OCI-LY1 (cell line): ENCODE measurements at regions not wholly inside any gene's neighbourhood (a gene's known extent, or its start where the extent isn't known, plus 50 kb on each side); places are given as distances from the start of the nearest gene placed in this dataset.
"Not testable (repeated sequence)": the region's sequence is repeated elsewhere in the genome, so short reads cannot be mapped to it uniquely, and the experiment has no call there.

ENCODE experiments used
- H2AFZ ChIP-seq: fragments of 200-600 bp; sonication (generic), shearing (Covaris generic); 2 replicates; pipeline ENCODE4 v1.6.0; 2014; ENCODE audit warnings: antibody characterized with exemption, mild to moderate bottlenecking, low read length
- H3F3A ChIP-seq: fragments of 200-600 bp; sonication (generic), shearing (Covaris generic); 2 replicates; pipeline ENCODE4 v1.6.0; 2014; ENCODE audit warnings: mild to moderate bottlenecking, antibody characterized with exemption, low read length, moderate library complexity; ENCODE audit not compliant: insufficient read depth
- H3K27ac ChIP-seq: fragments of 200-600 bp; sonication (generic); 2 replicates; pipeline ENCODE4 v1.5.1; 2014; ENCODE audit warnings: low read length, mixed run types, mild to moderate bottlenecking, low read depth; ENCODE audit not compliant: poor library complexity, severe bottlenecking
- H3K27me3 ChIP-seq: fragments of 200-600 bp; sonication (generic); 2 replicates; pipeline ENCODE4 v1.6.0; 2014; ENCODE audit warnings: antibody characterized with exemption, mild to moderate bottlenecking, low read length, moderate library complexity; ENCODE audit not compliant: insufficient read depth
- H3K36me3 ChIP-seq: fragments of 200-600 bp; sonication (generic); 2 replicates; pipeline ENCODE4 v1.6.1; 2014; ENCODE audit warnings: mild to moderate bottlenecking, antibody characterized with exemption, low read length, moderate library complexity, mixed read lengths; ENCODE audit not compliant: insufficient read depth
- H3K4me1 ChIP-seq: fragments of 200-600 bp; sonication (generic); 2 replicates; pipeline ENCODE4 v1.5.1; 2014; ENCODE audit warnings: mild to moderate bottlenecking, low read length, moderate library complexity; ENCODE audit not compliant: insufficient read depth, severe bottlenecking
- H3K4me2 ChIP-seq: fragments of 200-600 bp; sonication (generic), shearing (Covaris generic); 2 replicates; pipeline ENCODE4 v1.6.1; 2014; ENCODE audit warnings: low read length
- H3K4me3 ChIP-seq: fragments of 200-600 bp; sonication (generic); 2 replicates; pipeline ENCODE4 v1.5.1; 2014; ENCODE audit warnings: low read length, low read depth, mild to moderate bottlenecking, mixed read lengths; ENCODE audit not compliant: poor library complexity, severe bottlenecking
- H3K79me2 ChIP-seq: fragments of 200-600 bp; shearing (Covaris generic); 2 replicates; pipeline ENCODE4 v1.6.1; 2016; ENCODE audit warnings: mixed run types, low read length, mixed read lengths; ENCODE audit not compliant: insufficient read depth
- H3K9ac ChIP-seq: fragments of 200-600 bp; sonication (generic), shearing (Covaris generic); 2 replicates; pipeline ENCODE4 v1.6.1; 2014; ENCODE audit warnings: mild to moderate bottlenecking, low read length, mixed read lengths
- H3K9me2 ChIP-seq: fragments of 200-600 bp; sonication (generic), shearing (Covaris generic); 2 replicates; pipeline ENCODE4 v1.6.1; 2014; ENCODE audit warnings: low read depth, mild to moderate bottlenecking, low read length, mixed read lengths
- H3K9me3 ChIP-seq: fragments of 200-600 bp; shearing (Covaris generic); 2 replicates; pipeline ENCODE4 v1.6.1; 2014; ENCODE audit warnings: low read length, mixed read lengths
- H4K20me1 ChIP-seq: fragments of 200-600 bp; sonication (generic), shearing (Covaris generic); 2 replicates; pipeline ENCODE4 v1.6.0; 2016; ENCODE audit warnings: mild to moderate bottlenecking, low read length; ENCODE audit not compliant: insufficient read depth
- EZH2 ChIP-seq: fragments of 200-600 bp; sonication (generic), shearing (Covaris generic); IDR thresholded peaks from 2 replicates; pipeline ENCODE4 v1.8.0; 2017; ENCODE audit warnings: borderline replicate concordance, mixed run types, mild to moderate bottlenecking, antibody characterized with exemption, low read length, moderate library complexity, mixed read lengths
- TF ChIP-seq, protein P1 (sequence below): fragments of 200-600 bp; sonication (generic), shearing (Covaris generic); IDR thresholded peaks from 2 replicates; pipeline ENCODE4 v1.5.1; 2017; ENCODE audit warnings: mild to moderate bottlenecking, antibody characterized with exemption, low read length, moderate library complexity, mixed read lengths

- no peaks in the 10 kb centered on the region for H3K27me3 ChIP-seq
- no peaks in the 10 kb centered on the region for H3K36me3 ChIP-seq
- H3K27ac ChIP-seq = no peak overlapping the region
- TF ChIP-seq, protein P1, sequence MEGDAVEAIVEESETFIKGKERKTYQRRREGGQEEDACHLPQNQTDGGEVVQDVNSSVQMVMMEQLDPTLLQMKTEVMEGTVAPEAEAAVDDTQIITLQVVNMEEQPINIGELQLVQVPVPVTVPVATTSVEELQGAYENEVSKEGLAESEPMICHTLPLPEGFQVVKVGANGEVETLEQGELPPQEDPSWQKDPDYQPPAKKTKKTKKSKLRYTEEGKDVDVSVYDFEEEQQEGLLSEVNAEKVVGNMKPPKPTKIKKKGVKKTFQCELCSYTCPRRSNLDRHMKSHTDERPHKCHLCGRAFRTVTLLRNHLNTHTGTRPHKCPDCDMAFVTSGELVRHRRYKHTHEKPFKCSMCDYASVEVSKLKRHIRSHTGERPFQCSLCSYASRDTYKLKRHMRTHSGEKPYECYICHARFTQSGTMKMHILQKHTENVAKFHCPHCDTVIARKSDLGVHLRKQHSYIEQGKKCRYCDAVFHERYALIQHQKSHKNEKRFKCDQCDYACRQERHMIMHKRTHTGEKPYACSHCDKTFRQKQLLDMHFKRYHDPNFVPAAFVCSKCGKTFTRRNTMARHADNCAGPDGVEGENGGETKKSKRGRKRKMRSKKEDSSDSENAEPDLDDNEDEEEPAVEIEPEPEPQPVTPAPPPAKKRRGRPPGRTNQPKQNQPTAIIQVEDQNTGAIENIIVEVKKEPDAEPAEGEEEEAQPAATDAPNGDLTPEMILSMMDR = no peak
- no peak for TF ChIP-seq EZH2
- no peak overlapping the region for H3K9ac ChIP-seq
- H3K4me1 ChIP-seq = no peaks in the 10 kb centered on the region
- no peak overlapping the region for H3K4me3 ChIP-seq
- H4K20me1 ChIP-seq = no peaks in the 10 kb centered on the region
- no peaks in the 10 kb centered on the region for H3K9me3 ChIP-seq
- H3F3A ChIP-seq = no peaks in the 10 kb centered on the region
- H2AFZ ChIP-seq = no peak overlapping the region
- H3K9me2 ChIP-seq = no peaks in the 10 kb centered on the region
- no peak overlapping the region for H3K4me2 ChIP-seq
- no peaks in the 10 kb centered on the region for H3K79me2 ChIP-seq
These were observed 258.6 kb upstream of the CRIM1 start for GRCh38 chr2:36097022-36097421.

- H3K4me2 ChIP-seq, H3K79me2 ChIP-seq, H3K27ac ChIP-seq, H3K9me2 ChIP-seq, H3K9ac ChIP-seq, H3K9me3 ChIP-seq, H3K36me3 ChIP-seq, H3K27me3 ChIP-seq, H3F3A ChIP-seq, H4K20me1 ChIP-seq, H2AFZ ChIP-seq, H3K4me1 ChIP-seq, H3K4me3 ChIP-seq: not testable (repeated sequence)
These were observed 263.5 kb upstream of the CRIM1 start for GRCh38 chr2:36091844-36092741.

DNA sequence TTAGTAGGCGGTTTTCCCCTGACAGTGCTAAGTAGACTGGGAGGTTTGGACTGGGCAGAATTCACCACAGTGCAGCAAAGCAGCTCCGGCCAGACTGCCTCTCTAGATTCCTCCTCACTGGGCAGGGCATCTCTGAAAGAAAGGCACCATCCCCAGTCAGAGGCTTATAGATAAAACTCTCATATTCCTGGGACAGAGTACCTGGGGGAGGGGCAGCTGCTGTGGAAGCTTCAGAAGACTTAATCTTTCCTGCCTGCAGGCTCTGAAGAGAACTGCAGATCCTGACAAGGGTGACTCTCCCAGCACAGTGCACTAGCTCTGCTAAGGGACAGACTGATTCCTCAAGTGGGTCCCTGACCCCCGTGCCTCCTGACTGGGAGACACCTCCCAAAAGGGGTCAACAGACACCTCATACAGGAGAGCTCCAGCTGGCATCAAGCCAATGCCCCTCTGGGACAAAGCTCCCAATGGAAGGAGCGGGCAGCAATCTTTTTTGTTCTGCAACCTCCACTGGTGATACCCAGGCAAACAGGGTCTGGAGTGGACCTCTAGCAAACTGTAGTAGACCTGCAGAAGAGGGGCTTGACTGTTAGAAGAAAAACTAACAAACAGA, 266.8 kb upstream of the CRIM1 start:
- Histone ChIP-seq H3K27ac (no peak overlapping the region), H3K4me2 (no peak overlapping the region), H3K9me2 (no peaks in the 10 kb centered on the region), H4K20me1 (no peaks in the 10 kb centered on the region), H3K4me3 (no peak overlapping the region), H3F3A (no peaks in the 10 kb centered on the region), H3K9ac (no peak overlapping the region), H3K9me3 (no peaks in the 10 kb centered on the region), H3K4me1 (no peaks in the 10 kb centered on the region), H3K36me3 (no peaks in the 10 kb centered on the region), H2AFZ (no peak overlapping the region), H3K79me2 (no peaks in the 10 kb centered on the region), H3K27me3 (no peaks in the 10 kb centered on the region)
- TF ChIP-seq, protein P1 = no peak
- TF ChIP-seq EZH2 = no peak
